ENCODE measurements at regions not wholly inside any gene's neighbourhood (a gene's known extent, or its start where the extent isn't known, plus 50 kb on each side); places are given as distances from the start of the nearest gene placed in this dataset.

- H3K27ac Mint-ChIP-seq, result no peak overlapping the region
- no peaks in the 10 kb centered on the region for H3K36me3 Mint-ChIP-seq (ENCODE audit: low read depth)
- H3K4me1 Mint-ChIP-seq (ENCODE audit: low read depth), result no peaks in the 10 kb centered on the region
- intact Hi-C loops (cut with micrococcal nuclease), result no loop called here
- no peaks in the 10 kb centered on the region for H3K9me3 Mint-ChIP-seq
- H3K27me3 Mint-ChIP-seq, result peaks cover 6% of the 10 kb centered on the region
- no peak overlapping the region for H3K4me3 Mint-ChIP-seq
Measured at GRCh38 chr13:30151388-30151787, 156.0 kb downstream of the KATNAL1 start.

DNA sequence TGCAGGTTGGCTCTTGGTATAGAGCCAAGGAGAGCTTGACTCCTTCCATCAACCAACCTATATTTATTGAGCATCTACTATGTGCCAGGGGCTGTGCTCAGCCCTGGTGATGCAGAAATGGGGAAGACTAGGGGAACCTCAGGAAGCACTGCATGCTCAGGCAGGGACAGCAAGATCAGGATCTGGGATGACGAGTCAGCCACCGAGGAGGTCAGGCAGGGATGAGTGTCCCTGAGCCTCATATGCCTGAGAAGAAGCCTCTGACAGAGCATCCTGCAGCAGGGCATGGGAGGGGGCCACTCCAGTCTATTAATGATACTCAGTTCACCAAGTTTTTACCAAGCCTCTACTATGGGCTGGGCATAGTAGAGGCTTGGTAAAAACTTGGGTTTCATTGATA lies 158.1 kb downstream of the KATNAL1 start:
- intact Hi-C loops (cut with micrococcal nuclease), result no loop called here
- Mint-ChIP-seq H3K27me3 (no peaks in the 10 kb centered on the region), H3K4me3 (no peak overlapping the region), H3K9me3 (no peaks in the 10 kb centered on the region), H3K27ac (no peak overlapping the region), H3K4me1 (ENCODE audit: low read depth) (no peaks in the 10 kb centered on the region), H3K36me3 (ENCODE audit: low read depth) (no peaks in the 10 kb centered on the region)

GRCh38 chr13:30148786-30149185 lies 158.6 kb downstream of the KATNAL1 start:
- Mint-ChIP-seq H3K27me3 (no peaks in the 10 kb centered on the region), H3K9me3 (no peaks in the 10 kb centered on the region), H3K27ac (no peak overlapping the region), H3K36me3 (ENCODE audit: low read depth) (no peaks in the 10 kb centered on the region), H3K4me3 (no peak overlapping the region), H3K4me1 (ENCODE audit: low read depth) (no peaks in the 10 kb centered on the region)
- intact Hi-C loops (cut with micrococcal nuclease), result no loop called here

DNA sequence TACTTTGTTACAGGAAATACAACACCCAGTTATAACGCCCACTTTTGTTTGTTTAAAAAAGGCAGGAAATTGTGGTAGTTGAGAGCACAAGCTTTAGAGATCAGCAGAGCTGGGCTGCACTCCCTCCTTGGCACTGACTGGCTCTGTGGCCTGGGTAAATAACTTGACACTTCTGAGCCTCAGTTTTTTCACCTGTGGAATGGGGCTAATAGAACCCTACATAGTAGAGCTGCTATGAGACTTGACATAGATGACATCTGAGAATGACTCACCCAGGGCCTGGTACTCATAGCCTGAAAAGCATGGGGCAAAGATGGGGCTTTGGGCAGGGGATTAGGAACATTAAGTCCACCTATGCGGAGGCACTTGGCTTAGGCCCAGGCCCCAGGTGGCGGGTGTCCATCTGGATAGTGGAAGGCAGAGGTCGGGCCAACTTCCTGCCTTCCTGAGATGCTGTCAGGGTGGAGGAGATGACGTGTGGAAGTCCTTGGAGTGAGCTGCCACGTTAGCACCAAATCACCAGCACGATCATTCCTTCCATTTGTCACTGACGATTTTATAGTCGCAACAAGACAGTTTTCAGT lies 159.1 kb downstream of the KATNAL1 start:
- no peaks in the 10 kb centered on the region for H3K9me3 Mint-ChIP-seq
- H3K4me1 Mint-ChIP-seq (ENCODE audit: low read depth), result no peaks in the 10 kb centered on the region
- no peaks in the 10 kb centered on the region for H3K36me3 Mint-ChIP-seq (ENCODE audit: low read depth)
- intact Hi-C loops (cut with micrococcal nuclease), result no loop called here
- no peak overlapping the region for H3K27ac Mint-ChIP-seq
- H3K4me3 Mint-ChIP-seq, result no peak overlapping the region
- H3K27me3 Mint-ChIP-seq, result no peaks in the 10 kb centered on the region

GRCh38 chr13:30147421-30147820 lies 159.9 kb downstream of the KATNAL1 start:
- Mint-ChIP-seq H3K9me3 (no peaks in the 10 kb centered on the region), H3K27ac (no peak overlapping the region), H3K4me3 (no peak overlapping the region), H3K4me1 (ENCODE audit: low read depth) (no peaks in the 10 kb centered on the region), H3K27me3 (no peaks in the 10 kb centered on the region), H3K36me3 (ENCODE audit: low read depth) (no peaks in the 10 kb centered on the region)
- intact Hi-C loops (cut with micrococcal nuclease), result no loop called here

DNA sequence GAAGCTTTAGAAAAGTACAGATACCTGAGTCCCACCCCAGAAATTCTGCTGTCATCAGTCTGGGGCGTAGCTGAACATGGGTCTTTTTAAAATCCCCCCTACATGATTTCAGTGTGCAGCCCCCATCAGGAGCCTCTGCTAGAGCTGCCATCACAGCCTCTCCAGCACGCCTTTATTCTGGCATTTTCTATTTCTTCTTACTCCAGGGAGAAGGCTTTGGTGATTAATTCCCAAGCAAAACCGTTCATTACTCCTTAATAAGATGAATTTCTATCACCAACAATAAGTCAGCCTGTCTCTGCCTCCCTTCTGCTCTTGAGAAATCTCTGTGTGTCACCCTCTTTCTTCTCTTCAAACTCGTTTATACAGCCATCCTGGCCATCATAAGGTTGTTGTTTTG lies 160.3 kb downstream of the KATNAL1 start:
- Mint-ChIP-seq H3K4me1 (ENCODE audit: low read depth) (no peaks in the 10 kb centered on the region), H3K9me3 (no peaks in the 10 kb centered on the region), H3K27ac (no peak overlapping the region), H3K27me3 (no peaks in the 10 kb centered on the region), H3K36me3 (ENCODE audit: low read depth) (no peaks in the 10 kb centered on the region), H3K4me3 (no peak overlapping the region)
- intact Hi-C loops (cut with micrococcal nuclease), result no loop called here

GRCh38 chr13:30145709-30146367 lies 161.5 kb downstream of the KATNAL1 start:
- H3K36me3 Mint-ChIP-seq (ENCODE audit: low read depth), result no peaks in the 10 kb centered on the region
- no peaks in the 10 kb centered on the region for H3K9me3 Mint-ChIP-seq
- intact Hi-C loops (cut with micrococcal nuclease), result no loop called here
- H3K27ac Mint-ChIP-seq, result no peak overlapping the region
- no peaks in the 10 kb centered on the region for H3K27me3 Mint-ChIP-seq
- H3K4me3 Mint-ChIP-seq, result no peak overlapping the region
- H3K4me1 Mint-ChIP-seq (ENCODE audit: low read depth), result no peaks in the 10 kb centered on the region

DNA sequence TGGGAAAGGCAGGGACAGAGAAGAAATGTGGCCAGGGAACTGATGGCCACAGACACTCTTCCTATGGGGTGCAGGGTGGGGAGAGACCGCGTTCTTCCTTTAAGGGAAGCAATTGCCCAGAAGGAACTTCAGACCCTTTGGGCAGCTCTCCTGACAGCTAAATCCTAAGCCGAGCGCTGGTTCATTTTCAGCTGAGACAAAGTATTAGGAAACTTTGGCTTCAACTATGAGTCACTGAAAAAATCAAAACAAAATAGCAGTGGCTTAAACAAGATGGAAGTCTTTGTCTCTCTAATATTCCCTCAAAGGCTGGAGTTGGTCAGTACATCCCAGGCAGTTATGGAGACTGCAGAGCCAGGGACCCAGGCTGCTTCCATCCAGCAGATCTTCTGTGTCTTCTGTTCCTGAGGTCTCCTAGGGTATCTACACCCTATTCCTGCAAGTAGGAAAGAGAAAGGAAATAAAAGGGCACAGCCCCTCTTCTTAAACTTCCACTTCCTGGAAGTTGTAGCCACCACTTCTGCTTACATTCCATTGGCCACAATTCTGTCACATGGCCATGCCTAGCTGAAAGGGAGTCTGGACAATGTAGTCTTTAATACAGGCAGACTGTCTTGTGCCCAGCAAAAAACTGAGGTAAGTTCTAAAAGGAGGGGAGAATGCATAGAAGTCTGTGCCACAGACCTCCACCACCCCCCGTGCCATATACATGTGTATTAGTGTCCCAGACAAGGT lies 163.5 kb downstream of the KATNAL1 start:
- intact Hi-C loops (cut with micrococcal nuclease), result no loop called here
- Mint-ChIP-seq H3K9me3 (no peaks in the 10 kb centered on the region), H3K27me3 (peaks cover 5% of the 10 kb centered on the region), H3K27ac (no peak overlapping the region), H3K4me3 (no peak overlapping the region), H3K36me3 (ENCODE audit: low read depth) (no peaks in the 10 kb centered on the region), H3K4me1 (ENCODE audit: low read depth) (no peaks in the 10 kb centered on the region)

- Mint-ChIP-seq H3K27me3 (peaks cover 5% of the 10 kb centered on the region), H3K27ac (no peak overlapping the region), H3K36me3 (ENCODE audit: low read depth) (no peaks in the 10 kb centered on the region), H3K9me3 (no peaks in the 10 kb centered on the region), H3K4me1 (ENCODE audit: low read depth) (no peaks in the 10 kb centered on the region), H3K4me3 (no peak overlapping the region)
- intact Hi-C loops (cut with micrococcal nuclease), result no loop called here
Measured at GRCh38 chr13:30142486-30143211, 164.7 kb downstream of the KATNAL1 start.

- Mint-ChIP-seq H3K4me1 (ENCODE audit: low read depth) (no peaks in the 10 kb centered on the region), H3K4me3 (no peak overlapping the region), H3K27me3 (peaks cover 5% of the 10 kb centered on the region), H3K9me3 (no peaks in the 10 kb centered on the region), H3K36me3 (ENCODE audit: low read depth) (no peaks in the 10 kb centered on the region), H3K27ac (no peak overlapping the region)
- intact Hi-C loops (cut with micrococcal nuclease), result no loop called here
Measured at GRCh38 chr13:30141775-30142485, 165.4 kb downstream of the KATNAL1 start.

GRCh38 chr13:30140973-30141372 lies 166.4 kb downstream of the KATNAL1 start:
- intact Hi-C loops (cut with micrococcal nuclease), result no loop called here
- Mint-ChIP-seq H3K4me3 (no peak overlapping the region), H3K9me3 (no peaks in the 10 kb centered on the region), H3K36me3 (ENCODE audit: low read depth) (no peaks in the 10 kb centered on the region), H3K27ac (no peak overlapping the region), H3K4me1 (ENCODE audit: low read depth) (no peaks in the 10 kb centered on the region), H3K27me3 (peaks cover 5% of the 10 kb centered on the region)

GRCh38 chr13:30138511-30138910 lies 168.8 kb downstream of the KATNAL1 start:
- Mint-ChIP-seq H3K36me3 (ENCODE audit: low read depth) (no peaks in the 10 kb centered on the region), H3K27me3 (peaks cover 5% of the 10 kb centered on the region), H3K27ac (no peak overlapping the region), H3K4me1 (ENCODE audit: low read depth) (no peaks in the 10 kb centered on the region), H3K9me3 (no peaks in the 10 kb centered on the region), H3K4me3 (no peak overlapping the region)
- intact Hi-C loops (cut with micrococcal nuclease), result loop anchor here (10.0 kb wide), 1 partner anchor 906 kb away; no protein-coding TSS in a partner anchor

GRCh38 chr13:30135868-30136267 lies 171.5 kb downstream of the KATNAL1 start:
- H3K9me3 Mint-ChIP-seq, result no peaks in the 10 kb centered on the region
- H3K27me3 Mint-ChIP-seq, result peaks cover 5% of the 10 kb centered on the region
- H3K27ac Mint-ChIP-seq, result no peak overlapping the region
- no peaks in the 10 kb centered on the region for H3K36me3 Mint-ChIP-seq (ENCODE audit: low read depth)
- peaks cover 6% of the 10 kb centered on the region for H3K4me1 Mint-ChIP-seq (ENCODE audit: low read depth)
- no peak overlapping the region for H3K4me3 Mint-ChIP-seq
- intact Hi-C loops (cut with micrococcal nuclease), result loop anchor here (10.0 kb wide), 1 partner anchor 909 kb away; no protein-coding TSS in a partner anchor
